NCI-H345 (cell line): ENCODE measurements at regions not wholly inside any gene's neighbourhood (a gene's known extent, or its start where the extent isn't known, plus 50 kb on each side); places are given as distances from the start of the nearest gene placed in this dataset.
"Not testable (repeated sequence)": the region's sequence is repeated elsewhere in the genome, so short reads cannot be mapped to it uniquely, and the experiment has no call there.

Experiments
- DNase-seq: peaks from one replicate; lab custom pipeline; 2025; lab: John Stamatoyannopoulos, UW

- DNase-seq = no peak
Observed at GRCh38 chr11:8772571-8773519, 90.3 kb downstream of the RPL27A start.

GRCh38 chr11:8773916-8774539 lies 91.4 kb downstream of the RPL27A start:
- no peak for DNase-seq

GRCh38 chr11:8774916-8775315 lies 92.3 kb downstream of the RPL27A start:
- DNase-seq = not testable (repeated sequence)

- no peak for DNase-seq
Observed at GRCh38 chr11:8775332-8775731, 92.7 kb downstream of the RPL27A start.

- DNase-seq = no peak
Observed at GRCh38 chr11:8775734-8776133, 93.1 kb downstream of the RPL27A start.

GRCh38 chr11:8776209-8776608 lies 93.6 kb downstream of the RPL27A start:
- DNase-seq = no peak

- no peak for DNase-seq
Observed at GRCh38 chr11:8777907-8778767, 95.5 kb downstream of the RPL27A start.

- DNase-seq = no peak
Observed at GRCh38 chr11:8779107-8779506, 96.5 kb downstream of the RPL27A start.

GRCh38 chr11:8779732-8780131 lies 97.1 kb downstream of the RPL27A start:
- no peak for DNase-seq

- DNase-seq = no peak
Observed at GRCh38 chr11:8784954-8785353, 102.4 kb downstream of the RPL27A start.

- no peak for DNase-seq
Observed at GRCh38 chr11:8785457-8785856, 102.9 kb downstream of the RPL27A start.

- no peak for DNase-seq
Observed at GRCh38 chr11:8785998-8786397, 103.4 kb downstream of the RPL27A start.

GRCh38 chr11:8786933-8787332 lies 104.3 kb downstream of the RPL27A start:
- no peak for DNase-seq

- no peak for DNase-seq
Observed at GRCh38 chr11:8787372-8787771, 104.8 kb downstream of the RPL27A start.

GRCh38 chr11:8788616-8789015 lies 106.0 kb downstream of the RPL27A start:
- no peak for DNase-seq

- no peak for DNase-seq
Observed at GRCh38 chr11:8789864-8790263, 107.3 kb downstream of the RPL27A start.

- DNase-seq = no peak
Observed at GRCh38 chr11:8790968-8791367, 108.4 kb downstream of the RPL27A start.

GRCh38 chr11:8792710-8793109 lies 110.1 kb downstream of the RPL27A start:
- no peak for DNase-seq

GRCh38 chr11:8793114-8793777 lies 110.7 kb downstream of the RPL27A start:
- no peak for DNase-seq

- no peak for DNase-seq
Observed at GRCh38 chr11:8794126-8794525, 111.5 kb downstream of the RPL27A start.

GRCh38 chr11:8794677-8795103 lies 112.1 kb downstream of the RPL27A start:
- no peak for DNase-seq

- no peak for DNase-seq
Observed at GRCh38 chr11:8796941-8797340, 114.0 kb upstream of the AKIP1 start.
